ENCODE measurements at regions not wholly inside any gene's neighbourhood (a gene's known extent, or its start where the extent isn't known, plus 50 kb on each side); places are given as distances from the start of the nearest gene placed in this dataset.

DNA sequence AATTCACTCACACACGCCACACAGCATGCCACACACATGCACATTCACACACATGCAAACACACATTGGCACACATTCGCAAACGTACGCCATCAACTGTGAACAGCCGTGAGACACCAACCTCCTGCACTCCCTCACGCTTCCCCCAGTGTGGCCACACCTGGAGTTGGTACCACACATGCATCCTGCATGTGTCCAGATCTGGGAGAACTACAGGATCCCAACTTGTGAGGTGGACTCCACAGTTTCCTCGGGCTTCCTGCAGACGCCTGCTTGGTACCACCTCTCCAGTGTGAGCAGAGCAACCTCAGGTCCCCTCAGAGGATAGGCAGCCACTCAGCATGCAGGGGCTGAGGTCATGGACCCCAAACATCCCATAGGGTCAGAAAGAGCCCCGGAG lies 239.0 kb downstream of the EIPR1 start:
- no peaks in the 10 kb centered on the region for H3K36me3 ChIP-seq (replicated peaks)
- H3K4me3 ChIP-seq: no peak overlapping the region
- no peak for DNase-seq (ENCODE audit: low spot score in 2 of 2)
- in situ Hi-C loops (cut with MboI; ENCODE audit: low sequenced_read_pairs): no loop called here
- H3K4me1 ChIP-seq: no peaks in the 10 kb centered on the region
- H3K9me3 ChIP-seq: no peaks in the 10 kb centered on the region
- no peaks in the 10 kb centered on the region for H3K27me3 ChIP-seq (ENCODE audit: low read depth)

DNA sequence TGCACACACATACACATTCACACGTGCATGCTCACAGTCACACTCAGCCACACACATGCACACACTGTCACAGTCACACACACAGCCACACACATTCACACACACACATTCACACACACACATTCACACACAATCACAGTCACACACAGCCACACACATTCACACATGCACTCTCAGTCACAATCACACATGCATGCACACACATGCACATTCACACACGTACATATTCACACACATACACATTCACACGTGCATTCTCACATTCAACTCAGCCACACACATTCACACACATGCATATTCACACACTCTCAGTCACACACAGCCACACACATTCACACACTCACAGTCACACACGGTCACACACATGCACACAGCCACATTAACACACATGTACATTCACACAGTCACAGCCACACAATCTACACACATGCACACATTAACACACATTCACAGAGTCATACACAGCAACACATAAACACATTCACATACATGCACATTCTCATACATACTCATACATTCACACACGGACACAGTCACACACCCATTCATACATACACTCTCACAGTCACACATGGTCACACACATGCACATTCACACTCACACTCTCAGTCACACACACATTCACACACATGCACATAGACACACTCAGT lies 239.8 kb downstream of the EIPR1 start:
- no peaks in the 10 kb centered on the region for H3K9me3 ChIP-seq
- H3K4me3 ChIP-seq: no peak overlapping the region
- no peaks in the 10 kb centered on the region for H3K27me3 ChIP-seq (ENCODE audit: low read depth)
- no peaks in the 10 kb centered on the region for H3K36me3 ChIP-seq (replicated peaks)
- H3K4me1 ChIP-seq: no peaks in the 10 kb centered on the region
- in situ Hi-C loops (cut with MboI; ENCODE audit: low sequenced_read_pairs): no loop called here
- DNase-seq (ENCODE audit: low spot score in 2 of 2): no peak

DNA sequence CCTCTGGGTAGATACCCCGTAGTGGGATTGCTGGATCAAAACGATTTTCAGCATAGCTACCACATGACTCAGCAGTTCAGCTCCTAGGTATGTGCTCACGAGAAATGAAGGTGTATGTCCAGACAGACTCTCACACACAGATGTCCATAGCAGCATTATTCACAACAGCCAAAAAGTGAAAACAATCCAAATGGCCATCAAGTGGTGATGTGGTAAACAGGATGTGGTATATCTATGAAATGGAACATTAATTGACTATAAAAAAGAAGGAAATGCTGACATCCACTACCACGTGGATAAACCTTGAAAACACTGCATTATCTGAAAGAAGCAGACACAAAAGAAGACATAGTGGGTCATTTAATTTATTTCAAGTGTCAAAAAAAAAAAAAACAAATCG lies 241.9 kb downstream of the EIPR1 start:
- H3K4me3 ChIP-seq: no peak overlapping the region
- in situ Hi-C loops (cut with MboI; ENCODE audit: low sequenced_read_pairs): no loop called here
- no peaks in the 10 kb centered on the region for H3K4me1 ChIP-seq
- no peaks in the 10 kb centered on the region for H3K9me3 ChIP-seq
- no peak for DNase-seq (ENCODE audit: low spot score in 2 of 2)
- no peaks in the 10 kb centered on the region for H3K36me3 ChIP-seq (replicated peaks)
- no peaks in the 10 kb centered on the region for H3K27me3 ChIP-seq (ENCODE audit: low read depth)

DNA sequence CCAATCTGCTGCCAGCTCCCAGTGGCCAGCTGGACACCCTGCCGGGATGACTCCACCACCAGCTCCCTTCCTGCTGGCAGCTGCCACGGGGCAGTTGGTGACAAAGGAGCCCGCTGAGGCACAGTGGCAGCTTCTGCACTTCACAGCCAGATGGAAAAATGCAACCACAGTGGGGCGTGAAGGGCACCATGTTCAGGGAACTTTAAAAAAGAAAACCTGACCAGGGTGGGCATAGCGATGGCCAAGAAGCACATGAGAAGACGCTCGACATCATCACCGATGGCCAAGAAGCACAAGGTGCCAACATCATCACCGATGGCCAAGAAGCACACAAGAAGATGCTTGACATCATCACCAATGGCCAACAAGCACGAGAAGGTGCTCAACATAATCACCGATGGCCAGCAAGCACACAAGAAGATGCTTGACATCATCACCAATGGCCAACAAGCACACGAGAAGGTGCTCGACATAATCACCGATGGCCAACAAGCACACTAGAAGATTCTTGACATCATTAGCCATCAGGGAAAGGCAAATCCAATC lies 243.5 kb downstream of the EIPR1 start:
- H3K36me3 ChIP-seq (replicated peaks): no peaks in the 10 kb centered on the region
- H3K27me3 ChIP-seq (ENCODE audit: low read depth): no peaks in the 10 kb centered on the region
- H3K4me3 ChIP-seq: no peak overlapping the region
- in situ Hi-C loops (cut with MboI; ENCODE audit: low sequenced_read_pairs): no loop called here
- H3K4me1 ChIP-seq: no peaks in the 10 kb centered on the region
- H3K9me3 ChIP-seq: no peaks in the 10 kb centered on the region
- no peak for DNase-seq (ENCODE audit: low spot score in 2 of 2)

DNA sequence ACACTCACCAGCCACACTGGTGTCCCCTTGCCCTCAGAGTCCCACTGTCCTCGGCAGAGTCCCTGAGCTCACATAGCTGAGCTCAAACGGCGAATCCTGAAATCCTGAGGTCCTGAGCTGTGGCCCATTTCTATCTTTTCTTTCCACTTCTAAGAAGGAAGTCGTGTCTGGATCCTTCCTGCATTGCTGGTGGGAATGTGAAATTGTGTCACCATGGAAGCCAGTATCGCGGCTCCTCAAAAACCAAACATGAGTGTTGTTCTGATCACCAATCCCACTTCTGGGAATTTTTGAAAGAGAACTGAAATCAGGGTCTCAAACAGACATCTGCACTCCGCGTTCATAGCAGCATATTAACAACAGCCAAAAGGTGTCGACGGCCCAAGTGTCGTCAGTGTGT lies 244.7 kb downstream of the EIPR1 start:
- Histone ChIP-seq H3K9me3 (no peaks in the 10 kb centered on the region), H3K4me3 (no peak overlapping the region), H3K4me1 (no peaks in the 10 kb centered on the region), H3K27me3 (ENCODE audit: low read depth) (no peaks in the 10 kb centered on the region), H3K36me3 (replicated peaks) (no peaks in the 10 kb centered on the region)
- DNase-seq (ENCODE audit: low spot score in 2 of 2): no peak
- in situ Hi-C loops (cut with MboI; ENCODE audit: low sequenced_read_pairs): no loop called here

DNA sequence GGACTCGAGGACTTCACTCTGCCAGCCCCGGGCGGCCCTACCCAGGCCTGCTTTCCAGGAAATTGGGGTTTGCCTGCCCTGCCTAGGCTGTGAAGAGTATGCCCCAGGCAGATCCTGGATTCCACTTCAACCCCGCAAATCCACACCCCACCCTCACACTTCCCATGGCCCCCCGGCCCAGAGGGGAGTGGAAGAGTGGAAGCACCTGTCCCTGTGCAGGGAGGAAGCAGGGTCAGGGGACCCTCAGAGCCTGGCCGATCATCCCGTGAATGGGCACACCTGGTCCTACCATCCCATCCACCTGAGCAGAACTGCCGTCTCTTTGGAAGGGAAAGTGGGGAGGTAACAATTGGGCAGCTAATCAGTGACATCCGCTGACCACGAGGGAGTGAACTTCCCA lies 245.2 kb downstream of the EIPR1 start:
- H3K4me1 ChIP-seq: no peaks in the 10 kb centered on the region
- in situ Hi-C loops (cut with MboI; ENCODE audit: low sequenced_read_pairs): no loop called here
- H3K4me3 ChIP-seq: no peak overlapping the region
- no peaks in the 10 kb centered on the region for H3K36me3 ChIP-seq (replicated peaks)
- no peak for DNase-seq (ENCODE audit: low spot score in 2 of 2)
- H3K9me3 ChIP-seq: no peaks in the 10 kb centered on the region
- no peaks in the 10 kb centered on the region for H3K27me3 ChIP-seq (ENCODE audit: low read depth)

DNA sequence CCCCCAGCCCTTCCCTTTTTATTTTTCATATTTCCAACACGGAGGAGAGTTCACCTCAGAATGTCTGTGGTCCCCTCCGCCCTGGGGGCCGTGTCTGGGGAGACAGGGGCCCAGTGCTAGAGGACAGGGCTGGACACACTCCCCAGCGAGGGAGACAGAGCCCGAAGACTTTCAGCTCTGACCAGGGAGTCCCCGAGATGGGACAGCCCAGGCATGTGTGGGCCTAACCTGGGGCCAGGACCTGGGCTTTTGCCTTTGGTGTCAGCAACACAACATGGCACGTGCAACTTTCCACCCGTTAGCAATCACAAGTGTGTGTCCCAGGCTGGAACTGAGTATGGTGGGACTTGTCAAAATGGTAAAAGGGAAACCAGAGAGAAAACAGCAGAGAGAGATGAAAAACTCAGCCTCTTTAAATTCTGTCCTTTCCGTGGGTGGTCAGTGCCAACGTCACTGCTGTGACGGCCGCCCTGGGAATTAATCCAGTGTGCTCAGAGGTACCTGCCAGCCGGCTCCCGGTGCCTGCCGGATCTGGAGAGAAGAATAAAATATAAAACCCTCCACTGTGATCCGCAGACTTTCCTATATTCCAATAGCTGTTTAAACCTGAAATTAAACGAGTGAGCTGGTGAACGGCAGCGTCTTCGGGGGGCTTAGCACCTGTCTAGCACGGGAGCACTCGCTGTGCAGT lies 245.8 kb downstream of the EIPR1 start:
- H3K4me1 ChIP-seq: no peaks in the 10 kb centered on the region
- in situ Hi-C loops (cut with MboI; ENCODE audit: low sequenced_read_pairs): no loop called here
- DNase-seq (ENCODE audit: low spot score in 2 of 2): no peak

DNA sequence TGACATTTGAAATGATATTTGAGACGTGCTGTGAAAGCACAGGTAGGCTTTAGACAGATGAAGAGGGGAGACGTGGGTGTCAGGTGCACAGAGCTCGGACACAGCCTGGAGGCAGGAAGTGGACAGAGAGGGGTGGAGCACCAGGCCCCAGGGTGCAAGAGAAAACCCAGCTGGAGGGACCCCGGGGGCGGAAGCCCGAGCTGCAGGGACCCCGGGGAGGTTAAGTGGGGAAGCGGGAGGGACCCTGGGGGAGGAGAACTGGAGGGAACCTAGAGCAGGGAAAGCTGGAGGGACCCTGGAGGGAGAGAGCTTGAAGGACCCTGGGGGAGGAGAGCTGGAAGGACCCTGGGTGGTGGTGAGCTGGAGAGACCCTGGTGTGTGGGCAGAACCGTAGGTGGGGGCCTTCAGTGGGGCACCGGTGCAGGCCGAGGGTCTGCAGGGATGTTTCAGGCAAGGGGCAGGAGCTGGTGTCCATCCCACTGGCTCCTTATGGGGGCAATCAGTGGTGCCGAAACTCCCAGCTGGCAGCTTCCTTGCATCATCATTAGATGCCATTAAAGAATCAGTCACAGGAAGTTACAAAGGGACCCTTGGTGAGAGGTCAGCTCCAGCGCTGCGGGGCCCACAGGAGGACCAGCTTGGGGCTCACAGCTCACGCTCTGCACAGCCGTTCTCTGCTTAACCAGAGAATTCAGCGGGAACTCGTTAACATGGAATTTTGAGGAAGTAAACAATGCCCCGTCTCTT lies 246.6 kb downstream of the EIPR1 start:
- Histone ChIP-seq H3K9me3 (no peaks in the 10 kb centered on the region), H3K36me3 (replicated peaks) (no peaks in the 10 kb centered on the region), H3K4me1 (no peaks in the 10 kb centered on the region), H3K4me3 (no peak overlapping the region), H3K27me3 (ENCODE audit: low read depth) (no peaks in the 10 kb centered on the region)
- no peak for DNase-seq (ENCODE audit: low spot score in 2 of 2)
- in situ Hi-C loops (cut with MboI; ENCODE audit: low sequenced_read_pairs): no loop called here

More for the DNA sequence above, 245.8 kb downstream of the EIPR1 start:
- Histone ChIP-seq H3K36me3 (replicated peaks) (no peaks in the 10 kb centered on the region), H3K4me3 (no peak overlapping the region), H3K9me3 (no peaks in the 10 kb centered on the region), H3K27me3 (ENCODE audit: low read depth) (no peaks in the 10 kb centered on the region)

DNA sequence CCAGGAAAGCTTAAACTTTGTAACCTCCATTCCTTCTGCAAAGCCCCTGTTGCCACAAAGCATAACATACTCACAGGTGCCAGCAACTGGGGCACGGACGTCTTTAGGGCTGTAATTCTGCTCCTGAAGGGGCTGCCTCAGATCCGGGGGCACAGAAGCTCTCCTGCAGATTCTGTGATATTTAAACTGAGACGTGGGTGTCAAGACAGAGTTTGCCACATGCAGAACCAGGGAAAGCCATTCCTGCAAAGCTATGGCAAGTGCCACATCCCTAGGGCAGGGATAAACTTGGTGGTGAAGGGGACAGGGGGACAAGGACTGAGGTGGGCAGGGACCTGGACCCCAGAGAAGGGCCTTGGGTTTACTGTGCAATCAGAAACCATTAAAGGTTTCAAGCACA lies 247.2 kb downstream of the EIPR1 start:
- Histone ChIP-seq H3K4me3 (no peak overlapping the region), H3K36me3 (replicated peaks) (no peaks in the 10 kb centered on the region), H3K9me3 (no peaks in the 10 kb centered on the region), H3K27me3 (ENCODE audit: low read depth) (no peaks in the 10 kb centered on the region), H3K4me1 (no peaks in the 10 kb centered on the region)
- in situ Hi-C loops (cut with MboI; ENCODE audit: low sequenced_read_pairs): no loop called here
- no peak for DNase-seq (ENCODE audit: low spot score in 2 of 2)

DNA sequence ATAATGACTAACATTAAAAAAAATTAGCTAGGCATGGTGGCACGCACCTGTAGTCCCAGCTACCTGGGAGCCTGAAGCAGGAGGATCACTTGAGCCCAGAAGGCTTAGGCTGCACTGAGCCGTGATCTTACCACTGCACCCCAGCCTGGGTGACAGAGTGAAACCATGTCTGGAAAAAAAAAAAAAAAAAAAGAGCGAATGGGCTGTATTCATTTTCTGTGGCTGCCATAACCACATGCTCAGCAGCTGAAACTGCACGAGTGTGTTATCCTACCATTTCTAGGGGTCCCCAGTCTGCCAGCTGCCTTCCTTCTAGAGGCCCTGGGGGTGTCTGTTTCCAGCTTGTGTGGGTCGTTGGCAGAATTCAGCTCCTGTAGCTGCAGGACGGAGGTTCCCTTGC lies 247.8 kb downstream of the EIPR1 start:
- Histone ChIP-seq H3K9me3 (no peaks in the 10 kb centered on the region), H3K36me3 (replicated peaks) (no peaks in the 10 kb centered on the region), H3K4me3 (no peak overlapping the region), H3K27me3 (ENCODE audit: low read depth) (no peaks in the 10 kb centered on the region), H3K4me1 (no peaks in the 10 kb centered on the region)
- DNase-seq (ENCODE audit: low spot score in 2 of 2): no peak
- in situ Hi-C loops (cut with MboI; ENCODE audit: low sequenced_read_pairs): no loop called here

DNA sequence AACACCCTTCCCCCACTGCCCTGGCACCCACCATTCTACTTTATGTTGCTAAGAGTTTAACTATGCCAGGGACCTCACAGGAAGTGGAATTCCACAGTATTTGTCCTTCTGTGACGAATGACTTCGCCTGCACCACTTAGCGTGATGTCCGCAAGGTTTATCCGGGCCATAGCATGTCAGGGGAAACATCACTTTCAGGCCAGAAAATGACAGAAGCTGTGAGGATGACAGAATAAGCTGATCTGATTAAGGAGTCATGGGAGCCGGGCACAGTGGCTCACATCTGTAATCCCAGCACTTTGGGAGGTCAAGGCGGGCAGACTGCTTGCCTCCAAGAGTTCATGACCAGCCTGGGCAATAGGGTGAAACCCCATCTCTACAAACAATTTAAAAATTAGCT lies 248.8 kb downstream of the EIPR1 start:
- Histone ChIP-seq H3K36me3 (replicated peaks) (no peaks in the 10 kb centered on the region), H3K9me3 (no peaks in the 10 kb centered on the region), H3K27me3 (ENCODE audit: low read depth) (no peaks in the 10 kb centered on the region), H3K4me3 (no peak overlapping the region), H3K4me1 (no peaks in the 10 kb centered on the region)
- DNase-seq (ENCODE audit: low spot score in 2 of 2): no peak
- in situ Hi-C loops (cut with MboI; ENCODE audit: low sequenced_read_pairs): no loop called here

DNA sequence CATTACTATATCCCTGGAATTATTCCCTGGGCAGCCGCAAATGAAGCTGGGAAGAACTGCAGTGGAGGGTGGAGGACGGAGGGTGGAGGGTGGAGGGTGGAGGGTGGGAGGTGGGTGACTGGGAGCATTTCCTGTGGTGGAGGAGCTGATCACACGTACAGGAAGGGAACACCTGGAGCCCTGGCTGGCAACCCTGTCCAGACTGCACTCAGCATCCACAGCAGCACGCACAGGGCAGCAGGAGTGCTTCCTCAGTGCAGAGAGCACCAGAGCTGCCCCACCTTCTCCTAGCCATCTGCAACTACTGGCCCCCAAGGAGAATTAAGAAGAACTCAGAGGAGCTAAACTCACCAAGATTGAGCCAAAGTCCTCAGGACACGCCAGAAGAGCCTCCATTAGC lies 249.9 kb downstream of the EIPR1 start:
- H3K36me3 ChIP-seq (replicated peaks): no peaks in the 10 kb centered on the region
- no peaks in the 10 kb centered on the region for H3K4me1 ChIP-seq
- in situ Hi-C loops (cut with MboI; ENCODE audit: low sequenced_read_pairs): no loop called here
- H3K27me3 ChIP-seq (ENCODE audit: low read depth): no peaks in the 10 kb centered on the region
- H3K9me3 ChIP-seq: no peaks in the 10 kb centered on the region
- no peak for DNase-seq (ENCODE audit: low spot score in 2 of 2)
- H3K4me3 ChIP-seq: no peak overlapping the region

DNA sequence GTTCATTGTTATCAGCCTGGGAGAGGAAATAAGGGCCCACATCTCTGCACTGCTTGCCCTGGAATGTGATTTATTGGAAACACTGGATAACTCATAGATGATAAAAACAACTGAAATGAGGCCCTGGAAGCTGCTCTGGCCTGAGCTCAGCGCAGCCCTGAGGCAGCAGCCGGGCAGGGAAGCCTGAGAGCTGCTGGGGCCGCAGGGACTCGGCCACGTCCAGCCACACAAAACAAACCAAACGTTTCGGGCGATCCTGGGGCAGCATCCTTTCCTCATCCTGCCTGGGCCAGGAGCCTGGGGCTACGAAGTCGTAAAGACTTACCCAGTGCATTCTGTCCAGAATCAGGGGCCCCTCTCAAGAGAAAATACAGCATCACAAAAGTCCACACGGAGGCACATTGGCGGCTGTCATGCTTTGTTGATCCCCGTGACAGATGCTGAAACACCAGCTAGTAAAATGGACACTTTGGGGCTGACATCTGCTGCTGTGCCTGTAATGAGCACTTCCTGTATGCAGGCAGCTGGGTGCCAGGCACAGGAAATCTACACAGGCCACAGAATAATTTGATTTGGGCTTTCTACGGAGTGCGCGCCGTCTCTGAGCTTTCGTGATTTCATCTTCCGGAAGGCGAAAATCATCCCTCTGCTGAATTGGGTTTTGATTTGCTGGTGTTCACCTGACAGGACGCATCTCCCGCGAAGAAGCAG lies 250.6 kb downstream of the EIPR1 start:
- Histone ChIP-seq H3K36me3 (replicated peaks) (no peaks in the 10 kb centered on the region), H3K4me1 (no peaks in the 10 kb centered on the region), H3K9me3 (no peaks in the 10 kb centered on the region), H3K27me3 (ENCODE audit: low read depth) (no peaks in the 10 kb centered on the region), H3K4me3 (no peak overlapping the region)
- in situ Hi-C loops (cut with MboI; ENCODE audit: low sequenced_read_pairs): no loop called here
- DNase-seq (ENCODE audit: low spot score in 2 of 2): no peak
